ENCODE measurements at regions not wholly inside any gene's neighbourhood (a gene's known extent, or its start where the extent isn't known, plus 50 kb on each side); places are given as distances from the start of the nearest gene placed in this dataset.

DNA sequence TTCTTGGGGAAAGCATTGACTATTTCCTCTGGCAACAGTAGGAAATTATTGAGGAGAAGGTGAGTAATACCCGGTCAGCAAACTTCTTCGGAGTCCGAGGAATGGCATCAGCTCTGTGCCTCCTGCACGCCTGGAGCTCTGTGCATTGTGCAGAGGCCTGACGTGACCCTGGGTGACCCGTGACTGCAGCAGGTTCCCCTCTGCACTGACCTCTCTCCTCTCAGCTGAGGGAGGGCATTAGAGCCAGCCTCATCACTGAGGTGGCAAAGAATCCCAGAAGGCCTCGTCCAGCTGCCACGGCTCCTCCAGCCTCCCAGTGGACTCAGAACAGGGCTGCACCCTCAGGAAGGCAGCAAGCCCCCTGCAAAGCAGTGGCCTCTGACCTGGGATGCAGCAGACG lies 502.9 kb downstream of the CD83 start:
- H3K27ac ChIP-seq: no peak overlapping the region
- peaks cover 0 to 6% of the 10 kb centered on the region in 2 donors for H3K4me1 ChIP-seq
- in situ Hi-C loops (cut with MboI; ENCODE audit: low sequenced_read_pairs in 4 of 4): no loop called here
- no peaks in the 10 kb centered on the region for H3K27me3 ChIP-seq
- no peak overlapping the region for H3K4me3 ChIP-seq
- H3K36me3 ChIP-seq: no peaks in the 10 kb centered on the region
- intact Hi-C loops (cut with DNase I; ENCODE audit: low total_unique reads): no loop called here
- ATAC-seq: no peak
- H3K9me3 ChIP-seq: peaks cover 0 to 6% (median 0%) of the 10 kb centered on the region in 3 donors
- TF ChIP-seq, protein P1, sequence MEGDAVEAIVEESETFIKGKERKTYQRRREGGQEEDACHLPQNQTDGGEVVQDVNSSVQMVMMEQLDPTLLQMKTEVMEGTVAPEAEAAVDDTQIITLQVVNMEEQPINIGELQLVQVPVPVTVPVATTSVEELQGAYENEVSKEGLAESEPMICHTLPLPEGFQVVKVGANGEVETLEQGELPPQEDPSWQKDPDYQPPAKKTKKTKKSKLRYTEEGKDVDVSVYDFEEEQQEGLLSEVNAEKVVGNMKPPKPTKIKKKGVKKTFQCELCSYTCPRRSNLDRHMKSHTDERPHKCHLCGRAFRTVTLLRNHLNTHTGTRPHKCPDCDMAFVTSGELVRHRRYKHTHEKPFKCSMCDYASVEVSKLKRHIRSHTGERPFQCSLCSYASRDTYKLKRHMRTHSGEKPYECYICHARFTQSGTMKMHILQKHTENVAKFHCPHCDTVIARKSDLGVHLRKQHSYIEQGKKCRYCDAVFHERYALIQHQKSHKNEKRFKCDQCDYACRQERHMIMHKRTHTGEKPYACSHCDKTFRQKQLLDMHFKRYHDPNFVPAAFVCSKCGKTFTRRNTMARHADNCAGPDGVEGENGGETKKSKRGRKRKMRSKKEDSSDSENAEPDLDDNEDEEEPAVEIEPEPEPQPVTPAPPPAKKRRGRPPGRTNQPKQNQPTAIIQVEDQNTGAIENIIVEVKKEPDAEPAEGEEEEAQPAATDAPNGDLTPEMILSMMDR (IDR thresholded peaks at IDR 0.05 in 4 of 5, conservative IDR thresholded peaks at IDR 0.05 in 1 of 5): no peak
- TF ChIP-seq POLR2A (IDR thresholded peaks at IDR 0.05): no peak
- no peak for DNase-seq

DNA sequence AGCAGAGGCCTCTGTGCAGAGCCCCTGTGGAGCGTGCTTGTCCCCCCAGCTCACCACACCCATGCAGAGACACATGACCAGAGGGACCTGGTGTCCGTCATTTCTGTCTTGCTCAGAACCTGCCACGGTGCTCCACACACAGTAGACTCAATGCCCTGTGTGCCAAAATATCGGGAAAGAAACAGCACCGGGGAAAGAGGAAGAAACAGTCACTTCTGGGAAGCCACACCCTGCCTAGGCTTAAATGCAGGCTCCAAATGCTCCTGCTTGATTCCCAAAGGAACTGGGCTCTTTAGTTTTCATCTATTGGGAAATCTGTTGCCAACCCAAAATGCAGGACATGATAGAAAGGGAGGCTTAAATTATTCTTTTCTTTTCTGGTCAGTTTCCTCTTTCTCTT lies 503.9 kb downstream of the CD83 start:
- in situ Hi-C loops (cut with MboI; ENCODE audit: low sequenced_read_pairs in 4 of 4): no loop called here
- Histone ChIP-seq H3K9me3 (no peaks in the 10 kb centered on the region), H3K4me1 (peaks cover 0 to 6% of the 10 kb centered on the region in 2 donors), H3K27ac (no peak overlapping the region), H3K4me3 (no peak overlapping the region), H3K27me3 (no peaks in the 10 kb centered on the region), H3K36me3 (no peaks in the 10 kb centered on the region)
- TF ChIP-seq POLR2A (IDR thresholded peaks at IDR 0.05): no peak
- TF ChIP-seq, protein P1 (IDR thresholded peaks at IDR 0.05 in 4 of 5, conservative IDR thresholded peaks at IDR 0.05 in 1 of 5): no peak
- no peak for ATAC-seq
- no peak for DNase-seq
- intact Hi-C loops (cut with DNase I; ENCODE audit: low total_unique reads): no loop called here

DNA sequence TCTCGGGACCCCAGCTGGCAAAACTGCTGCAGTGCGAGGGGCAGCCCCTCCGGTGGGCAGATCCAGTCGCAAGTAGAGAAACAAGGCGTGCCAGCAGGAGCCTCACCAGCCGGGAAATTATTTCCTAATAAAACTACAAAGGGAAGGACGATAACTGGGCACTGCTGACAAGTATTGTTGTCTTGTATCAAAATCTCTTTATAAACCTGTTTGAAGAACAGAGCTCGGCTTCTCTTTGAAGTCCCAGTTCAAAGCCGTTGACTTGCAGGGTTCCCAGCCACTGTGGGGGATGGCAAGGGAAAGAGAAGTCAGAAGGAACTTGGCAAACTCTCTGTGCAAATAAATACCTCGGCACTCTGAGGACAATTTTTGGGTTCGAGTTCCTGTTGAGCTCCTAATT lies 504.5 kb downstream of the CD83 start:
- DNase-seq (no peak), ATAC-seq (no peak)
- Histone ChIP-seq H3K36me3 (no peaks in the 10 kb centered on the region), H3K9me3 (no peaks in the 10 kb centered on the region), H3K4me3 (no peak overlapping the region), H3K4me1 (peaks cover 0 to 6% of the 10 kb centered on the region in 2 donors), H3K27me3 (no peaks in the 10 kb centered on the region), H3K27ac (no peak overlapping the region)
- TF ChIP-seq POLR2A (IDR thresholded peaks at IDR 0.05): no peak
- TF ChIP-seq, protein P1 (IDR thresholded peaks at IDR 0.05 in 4 of 5, conservative IDR thresholded peaks at IDR 0.05 in 1 of 5): no peak
- in situ Hi-C loops (cut with MboI; ENCODE audit: low sequenced_read_pairs in 4 of 4): no loop called here
- intact Hi-C loops (cut with DNase I; ENCODE audit: low total_unique reads): no loop called here

DNA sequence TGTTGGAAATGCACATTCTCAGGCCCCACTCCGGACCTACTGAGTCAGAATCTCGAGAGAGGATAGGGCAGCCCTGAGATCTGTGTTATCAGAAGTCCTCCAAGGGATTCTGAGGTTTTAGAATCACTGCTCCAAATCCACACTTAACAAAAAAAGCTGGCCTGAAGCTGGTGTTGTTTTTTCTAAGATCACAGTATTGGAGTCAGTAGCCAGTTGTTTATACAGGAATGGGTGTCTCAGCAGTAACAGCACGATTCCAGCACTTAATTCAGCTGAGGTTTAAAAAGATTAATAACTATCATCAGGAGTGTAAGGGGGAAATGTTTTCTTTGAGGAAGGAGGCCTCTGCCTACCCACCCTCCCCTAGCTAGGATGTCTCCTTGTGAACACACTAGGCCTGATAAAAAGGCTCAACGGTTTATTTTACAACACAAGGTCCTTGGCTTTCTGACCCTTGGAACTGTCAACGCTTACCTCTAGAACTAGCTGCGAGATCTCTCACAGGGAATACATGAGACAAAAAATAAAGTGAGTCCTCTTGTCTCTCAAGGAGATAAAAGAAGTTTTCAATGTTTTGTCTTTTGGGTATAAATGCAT lies 505.4 kb downstream of the CD83 start:
- TF ChIP-seq, protein P1 (IDR thresholded peaks at IDR 0.05 in 4 of 5, conservative IDR thresholded peaks at IDR 0.05 in 1 of 5): no peak
- TF ChIP-seq POLR2A (IDR thresholded peaks at IDR 0.05): no peak
- intact Hi-C loops (cut with DNase I; ENCODE audit: low total_unique reads): no loop called here
- no peaks in the 10 kb centered on the region for H3K36me3 ChIP-seq
- no peak overlapping the region for H3K27ac ChIP-seq
- H3K9me3 ChIP-seq: no peaks in the 10 kb centered on the region
- H3K4me1 ChIP-seq: peaks cover 0 to 6% of the 10 kb centered on the region in 2 donors
- ATAC-seq (no peak), DNase-seq (no peak)
- in situ Hi-C loops (cut with MboI; ENCODE audit: low sequenced_read_pairs in 4 of 4): no loop called here
- no peaks in the 10 kb centered on the region for H3K27me3 ChIP-seq
- H3K4me3 ChIP-seq: no peak overlapping the region
